Hepatocyte (in vitro differentiated cells): ENCODE measurements at regions not wholly inside any gene's neighbourhood (a gene's known extent, or its start where the extent isn't known, plus 50 kb on each side); places are given as distances from the start of the nearest gene placed in this dataset.

Experiments
- DNase-seq: peaks from one replicate; pipeline ENCODE4 v3.0.0-alpha.2; 2016; ENCODE audit warnings: low spot score
- H2AFZ ChIP-seq: fragments of 200-600 bp; sonication (generic); 2 replicates; pipeline ENCODE4 v1.6.0; 2016; ENCODE audit warnings: antibody characterized with exemption, mild to moderate bottlenecking
- H3K27ac ChIP-seq: fragments of 200-600 bp; sonication (generic); 2 replicates; pipeline ENCODE4 v1.5.1; 2016; ENCODE audit warnings: mild to moderate bottlenecking
- H3K27me3 ChIP-seq: fragments of 200-600 bp; sonication (generic); 2 replicates; pipeline ENCODE4 v1.6.1; 2016
- H3K36me3 ChIP-seq: fragments of 200-600 bp; sonication (generic); replicated peaks from 2 replicates; pipeline ENCODE4 v1.5.1; 2016; ENCODE audit warnings: low read depth; ENCODE audit not compliant: insufficient read depth
- H3K4me1 ChIP-seq: fragments of 200-600 bp; sonication (generic); 2 replicates; pipeline ENCODE4 v1.5.1; 2016; ENCODE audit warnings: mild to moderate bottlenecking, moderate library complexity; ENCODE audit not compliant: insufficient read depth
- H3K4me2 ChIP-seq: fragments of 200-600 bp; sonication (generic); 2 replicates; pipeline ENCODE4 v1.6.0; 2016
- H3K4me3 ChIP-seq: fragments of 200-600 bp; sonication (generic); 2 replicates; pipeline ENCODE4 v1.5.1; 2016; ENCODE audit warnings: mild to moderate bottlenecking
- H3K79me2 ChIP-seq: fragments of 200-600 bp; sonication (generic); 2 replicates; pipeline ENCODE4 v1.6.0; 2017; ENCODE audit warnings: mild to moderate bottlenecking
- H3K9me2 ChIP-seq: fragments of 200-600 bp; sonication (generic); replicated peaks from 2 replicates; pipeline ENCODE4 v1.6.0; 2017; ENCODE audit warnings: mild to moderate bottlenecking; ENCODE audit not compliant: insufficient read depth
- H3K9me3 ChIP-seq: fragments of 200-600 bp; sonication (generic); 2 replicates; pipeline ENCODE4 v1.5.1; 2016; ENCODE audit warnings: low read depth, mild to moderate bottlenecking
- H4K20me1 ChIP-seq: fragments of 200-600 bp; sonication (generic); 2 replicates; pipeline ENCODE4 v1.6.0; 2016; ENCODE audit warnings: mild to moderate bottlenecking; ENCODE audit not compliant: insufficient read depth, poor library complexity, severe bottlenecking
- CTCF ChIP-seq: fragments of 200-600 bp; sonication (generic); IDR thresholded peaks from 2 replicates; pipeline ENCODE4 v1.5.1; 2016; ENCODE audit warnings: antibody characterized with exemption, mild to moderate bottlenecking; ENCODE audit not compliant: poor library complexity
- EZH2 ChIP-seq: fragments of 200-600 bp; sonication (generic); IDR thresholded peaks from 2 replicates; pipeline ENCODE4 v1.6.1; 2016; ENCODE audit warnings: antibody characterized with exemption, mild to moderate bottlenecking, borderline replicate concordance
- EZH2phosphoT487 ChIP-seq: fragments of 200-600 bp; sonication (generic); IDR thresholded peaks from one replicate; pipeline ENCODE4 v1.6.1; 2018; ENCODE audit warnings: antibody characterized with exemption, mild to moderate bottlenecking, low read depth, moderate library complexity; ENCODE audit not compliant: unreplicated experiment, severe bottlenecking
- WGBS: methylation state at CpG from one replicate; pipeline ENCODE4 v1.1.6; 2016; ENCODE audit warnings: low lambda C conversion rate; ENCODE audit errors: missing lambda C conversion rate; 5-methylcytosine and 5-hydroxymethylcytosine counted together

- Histone ChIP-seq H3K4me2 (no peak overlapping the region), H3K27ac (no peak overlapping the region), H2AFZ (no peak overlapping the region)
Observed at GRCh38 chr4:138562544-138562991, 320.4 kb upstream of the SLC7A11 start.

GRCh38 chr4:138561906-138562305 is 319.8 kb upstream of the SLC7A11 start:
- no peaks in the 10 kb centered on the region for H4K20me1 ChIP-seq
- H3K36me3 ChIP-seq = no peaks in the 10 kb centered on the region
- no peaks in the 10 kb centered on the region for H3K4me1 ChIP-seq
- TF ChIP-seq CTCF = no peak
- no peak for TF ChIP-seq EZH2phosphoT487
- TF ChIP-seq EZH2 = no peak
- no peaks in the 10 kb centered on the region for H3K9me2 ChIP-seq
- H3K9me3 ChIP-seq = no peaks in the 10 kb centered on the region
- no peak overlapping the region for H3K4me2 ChIP-seq
- H3K4me3 ChIP-seq = no peak overlapping the region
- no peak overlapping the region for H2AFZ ChIP-seq
- H3K79me2 ChIP-seq = no peaks in the 10 kb centered on the region
- WGBS = 98% methylated on average over 18 of the region's 18 CpGs
- DNase-seq = no peak
- no peaks in the 10 kb centered on the region for H3K27me3 ChIP-seq
- H3K27ac ChIP-seq = no peak overlapping the region

More at GRCh38 chr4:138562544-138562991, 320.4 kb upstream of the SLC7A11 start:
- no peaks in the 10 kb centered on the region for H3K9me2 ChIP-seq
- WGBS = 0% methylated on average over 1 of the region's 1 CpG
- no peaks in the 10 kb centered on the region for H3K36me3 ChIP-seq
- no peak for DNase-seq
- no peaks in the 10 kb centered on the region for H3K27me3 ChIP-seq
- no peaks in the 10 kb centered on the region for H4K20me1 ChIP-seq
- no peak overlapping the region for H3K4me3 ChIP-seq
- H3K4me1 ChIP-seq = no peaks in the 10 kb centered on the region
- no peaks in the 10 kb centered on the region for H3K79me2 ChIP-seq
- no peaks in the 10 kb centered on the region for H3K9me3 ChIP-seq
- no peak for TF ChIP-seq EZH2
- no peak for TF ChIP-seq CTCF
- no peak for TF ChIP-seq EZH2phosphoT487

- H3K9me2 ChIP-seq = no peaks in the 10 kb centered on the region
- no peak for TF ChIP-seq EZH2
- TF ChIP-seq CTCF = no peak
- no peak for TF ChIP-seq EZH2phosphoT487
- H3K27me3 ChIP-seq = no peaks in the 10 kb centered on the region
- no peak for DNase-seq
- no peak overlapping the region for H2AFZ ChIP-seq
- no peaks in the 10 kb centered on the region for H3K36me3 ChIP-seq
- no peak overlapping the region for H3K4me3 ChIP-seq
- no peaks in the 10 kb centered on the region for H4K20me1 ChIP-seq
- 98% methylated on average over 34 of the region's 40 CpGs for WGBS
- no peak overlapping the region for H3K27ac ChIP-seq
- H3K4me2 ChIP-seq = no peak overlapping the region
- no peaks in the 10 kb centered on the region for H3K79me2 ChIP-seq
- H3K4me1 ChIP-seq = no peaks in the 10 kb centered on the region
- no peaks in the 10 kb centered on the region for H3K9me3 ChIP-seq
Observed at GRCh38 chr4:138561276-138561880, 319.2 kb upstream of the SLC7A11 start.
